Tibial nerve (tissue), 4 donors: ENCODE measurements at regions not wholly inside any gene's neighbourhood (a gene's known extent, or its start where the extent isn't known, plus 50 kb on each side); places are given as distances from the start of the nearest gene placed in this dataset.

Experiments
- DNase-seq, 2 donors: peaks; one replicate each; pipeline ENCODE4 v3.0.0-alpha.2; 2019; ENCODE audit warnings: low spot score in 2 of 2
- H3K27ac ChIP-seq, 4 donors: fragments of 200-600 bp; sonication (generic) in 3 of 4; one replicate each; pipeline ENCODE4 v1.5.1; 2017 to 2019; ENCODE audit warnings: mild to moderate bottlenecking in 1 of 4
- H3K27me3 ChIP-seq, 2 donors: fragments of 200-600 bp; sonication (generic) in 1 of 2; one replicate each; pipeline versions ENCODE4 v1.5.1 to v1.6.0; 2017 to 2019
- H3K36me3 ChIP-seq, 3 donors: fragments of 200-600 bp; sonication (generic); one replicate each; pipeline ENCODE4 v1.5.1; 2018 to 2019
- H3K4me1 ChIP-seq, 4 donors: fragments of 200-600 bp; sonication (generic) in 3 of 4; one replicate each; pipeline ENCODE4 v1.5.1; 2017 to 2019
- H3K4me3 ChIP-seq, 4 donors: fragments of 200-600 bp; sonication (generic) in 3 of 4; one replicate each; pipeline ENCODE4 v1.5.1; 2017 to 2019; ENCODE audit warnings: mild to moderate bottlenecking in 1 of 4, moderate library complexity in 1 of 4
- H3K9me3 ChIP-seq, 4 donors: fragments of 200-600 bp; sonication (generic) in 3 of 4; one replicate each; pipeline ENCODE4 v1.5.1; 2017 to 2019
- EP300 ChIP-seq, 2 donors: sonication (generic); formaldehyde crosslinking; IDR thresholded peaks; one replicate each; pipeline ENCODE4 v1.6.1; 2017; ENCODE audit warnings: antibody characterized with exemption in 2 of 2, mild to moderate bottlenecking in 1 of 2
- POLR2A ChIP-seq, 2 donors: fragments of 450-650 bp; IDR thresholded peaks; one replicate each; pipeline ENCODE4 v1.6.1; 2017; ENCODE audit warnings: antibody characterized with exemption in 2 of 2, mild to moderate bottlenecking in 2 of 2, moderate library complexity in 2 of 2
- WGBS, 2 donors: methylation state at CpG; one replicate each; pipeline ENCODE4 v1.1.5; 2018; 5-methylcytosine and 5-hydroxymethylcytosine counted together
- TF ChIP-seq, protein P1 (sequence below), 5 experiments: fragments of 200-600 bp in 3 of 5; fragments of 450-650 bp in 2 of 5; sonication (generic) in 3 of 5; IDR thresholded peaks; one replicate each; pipeline ENCODE4 v1.5.1; 2016 to 2019; ENCODE audit warnings: antibody characterized with exemption in 5 of 5, mild to moderate bottlenecking in 3 of 5, moderate library complexity in 2 of 5

DNA sequence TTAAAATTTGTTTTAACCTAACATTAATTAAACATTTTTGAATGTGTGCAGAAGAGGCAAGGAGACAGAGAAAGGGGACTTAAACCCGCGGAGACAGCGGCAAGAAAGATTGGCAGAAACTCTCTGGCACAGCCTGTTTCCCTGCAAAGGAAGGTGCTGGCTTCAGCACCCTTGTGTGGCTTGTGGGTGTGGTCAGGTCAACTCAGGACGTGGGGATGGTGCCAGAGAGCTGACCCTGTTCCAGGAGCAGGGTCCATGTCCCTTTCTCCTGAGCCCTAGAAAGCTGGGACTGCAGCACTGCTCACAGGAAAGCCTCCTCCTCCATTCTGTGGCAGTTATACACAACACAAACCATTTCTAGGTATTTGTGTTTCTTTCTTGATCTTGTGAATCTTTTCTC, 176.2 kb upstream of the ST6GAL2 start:
- no peak overlapping the region for H3K4me3 ChIP-seq
- no peak for TF ChIP-seq POLR2A (IDR thresholded peaks at IDR 0.05)
- no peak for TF ChIP-seq EP300 (IDR thresholded peaks at IDR 0.05)
- TF ChIP-seq, protein P1, sequence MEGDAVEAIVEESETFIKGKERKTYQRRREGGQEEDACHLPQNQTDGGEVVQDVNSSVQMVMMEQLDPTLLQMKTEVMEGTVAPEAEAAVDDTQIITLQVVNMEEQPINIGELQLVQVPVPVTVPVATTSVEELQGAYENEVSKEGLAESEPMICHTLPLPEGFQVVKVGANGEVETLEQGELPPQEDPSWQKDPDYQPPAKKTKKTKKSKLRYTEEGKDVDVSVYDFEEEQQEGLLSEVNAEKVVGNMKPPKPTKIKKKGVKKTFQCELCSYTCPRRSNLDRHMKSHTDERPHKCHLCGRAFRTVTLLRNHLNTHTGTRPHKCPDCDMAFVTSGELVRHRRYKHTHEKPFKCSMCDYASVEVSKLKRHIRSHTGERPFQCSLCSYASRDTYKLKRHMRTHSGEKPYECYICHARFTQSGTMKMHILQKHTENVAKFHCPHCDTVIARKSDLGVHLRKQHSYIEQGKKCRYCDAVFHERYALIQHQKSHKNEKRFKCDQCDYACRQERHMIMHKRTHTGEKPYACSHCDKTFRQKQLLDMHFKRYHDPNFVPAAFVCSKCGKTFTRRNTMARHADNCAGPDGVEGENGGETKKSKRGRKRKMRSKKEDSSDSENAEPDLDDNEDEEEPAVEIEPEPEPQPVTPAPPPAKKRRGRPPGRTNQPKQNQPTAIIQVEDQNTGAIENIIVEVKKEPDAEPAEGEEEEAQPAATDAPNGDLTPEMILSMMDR (IDR thresholded peaks at IDR 0.05): no peak
- H3K36me3 ChIP-seq: no peaks in the 10 kb centered on the region
- 41% methylated on average over 4 of the region's 4 CpGs for WGBS, 2 donors
- H3K4me1 ChIP-seq: peaks cover 0 to 3% (median 0%) of the 10 kb centered on the region in 4 donors
- H3K27ac ChIP-seq: no peak overlapping the region
- H3K27me3 ChIP-seq: no peaks in the 10 kb centered on the region
- H3K9me3 ChIP-seq: no peaks in the 10 kb centered on the region
- DNase-seq: no peak

DNA sequence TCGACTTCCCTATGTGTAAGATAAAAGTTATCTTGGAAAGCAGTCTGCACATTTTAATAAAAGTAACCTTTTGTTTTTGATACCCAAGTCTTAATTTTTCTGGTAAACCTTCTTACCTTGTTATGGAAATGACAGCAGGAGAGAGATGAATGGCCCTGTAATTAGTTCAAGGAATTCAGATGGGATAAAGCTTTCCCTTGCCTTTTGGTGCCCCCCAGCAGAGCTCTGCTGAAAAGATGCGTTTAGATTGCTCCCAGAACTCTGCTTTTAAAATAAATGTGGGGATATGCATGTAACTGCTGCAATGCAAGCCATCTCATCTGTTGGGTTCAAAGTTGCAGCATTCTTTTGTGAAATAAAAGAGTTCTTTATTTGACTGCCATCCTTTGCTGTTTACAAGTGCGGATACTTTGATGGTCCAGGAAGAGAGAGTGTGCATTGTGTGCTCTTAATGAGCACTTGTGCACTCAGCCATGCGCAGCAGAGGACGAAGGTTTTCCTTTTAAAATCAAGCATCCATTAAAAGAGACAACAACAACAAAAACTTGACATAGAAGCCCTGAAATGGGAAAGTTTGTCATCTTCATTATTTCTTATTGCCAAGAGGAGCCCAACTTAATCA, 176.7 kb upstream of the ST6GAL2 start:
- no peak for DNase-seq
- no peaks in the 10 kb centered on the region for H3K27me3 ChIP-seq
- no peaks in the 10 kb centered on the region for H3K9me3 ChIP-seq
- H3K4me1 ChIP-seq: peaks cover 0 to 3% (median 0%) of the 10 kb centered on the region in 4 donors
- TF ChIP-seq EP300 (IDR thresholded peaks at IDR 0.05): no peak
- TF ChIP-seq, protein P1 (IDR thresholded peaks at IDR 0.05): no peak
- no peak for TF ChIP-seq POLR2A (IDR thresholded peaks at IDR 0.05)
- H3K4me3 ChIP-seq: no peak overlapping the region
- H3K36me3 ChIP-seq: no peaks in the 10 kb centered on the region
- H3K27ac ChIP-seq: no peak overlapping the region
- 40 to 50% methylated on average over 5 of the region's 5 CpGs for WGBS, 2 donors

DNA sequence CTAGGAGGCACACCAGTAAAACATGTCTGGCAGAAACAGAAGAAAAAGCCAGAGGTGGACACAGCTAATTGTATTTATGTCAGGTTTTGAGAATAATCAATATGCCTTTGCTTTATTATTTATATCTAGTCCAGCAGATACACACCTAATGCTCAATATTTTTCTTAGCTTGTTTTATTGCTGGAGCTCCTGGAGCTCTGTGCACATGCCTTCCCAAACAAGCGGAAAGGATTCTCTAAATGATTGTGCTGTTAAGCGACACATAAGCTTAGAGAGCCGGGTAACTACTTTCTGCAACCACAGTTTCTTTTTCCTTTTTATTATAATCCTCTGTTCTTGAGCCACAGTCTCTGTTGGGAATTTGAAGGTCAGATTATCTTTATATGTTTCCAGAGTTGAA, 177.3 kb upstream of the ST6GAL2 start:
- Histone ChIP-seq H3K36me3 (no peaks in the 10 kb centered on the region), H3K4me1 (peaks cover 0 to 3% (median 0%) of the 10 kb centered on the region in 4 donors), H3K9me3 (no peaks in the 10 kb centered on the region), H3K27ac (no peak overlapping the region), H3K27me3 (no peaks in the 10 kb centered on the region), H3K4me3 (no peak overlapping the region)
- TF ChIP-seq EP300 (IDR thresholded peaks at IDR 0.05) (no peak), POLR2A (IDR thresholded peaks at IDR 0.05) (no peak)
- TF ChIP-seq, protein P1 (IDR thresholded peaks at IDR 0.05): no peak
- 59 to 69% methylated on average over 3 of the region's 3 CpGs for WGBS, 2 donors
- DNase-seq: no peak

DNA sequence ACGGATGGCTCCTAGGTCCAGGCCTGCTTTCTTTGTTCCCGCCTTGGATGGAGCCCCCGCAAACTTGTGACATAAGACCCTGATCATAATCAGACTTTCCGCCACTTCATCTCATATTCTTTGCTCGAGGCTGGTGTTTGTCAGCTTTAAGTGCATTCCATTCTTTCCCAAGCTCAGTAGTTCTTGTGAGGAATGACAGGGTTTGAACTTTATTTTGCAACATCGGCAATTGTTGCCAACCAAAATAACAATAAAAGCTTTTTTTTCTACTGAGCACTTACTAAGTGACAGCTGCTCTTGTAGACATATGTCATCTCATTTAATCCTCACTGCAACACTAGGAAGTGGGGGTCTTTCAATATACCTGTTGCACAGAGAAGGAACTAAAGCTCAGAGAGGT, 178.8 kb upstream of the ST6GAL2 start:
- H3K36me3 ChIP-seq: no peaks in the 10 kb centered on the region
- H3K4me1 ChIP-seq: peaks cover 0 to 3% (median 0%) of the 10 kb centered on the region in 4 donors
- H3K27ac ChIP-seq: no peak overlapping the region
- no peak for DNase-seq
- no peak overlapping the region for H3K4me3 ChIP-seq
- WGBS, 2 donors: 48% methylated on average over 6 of the region's 6 CpGs
- TF ChIP-seq, protein P1 (IDR thresholded peaks at IDR 0.05): no peak
- TF ChIP-seq POLR2A (IDR thresholded peaks at IDR 0.05): no peak
- no peak for TF ChIP-seq EP300 (IDR thresholded peaks at IDR 0.05)
- no peaks in the 10 kb centered on the region for H3K27me3 ChIP-seq
- H3K9me3 ChIP-seq: no peaks in the 10 kb centered on the region

DNA sequence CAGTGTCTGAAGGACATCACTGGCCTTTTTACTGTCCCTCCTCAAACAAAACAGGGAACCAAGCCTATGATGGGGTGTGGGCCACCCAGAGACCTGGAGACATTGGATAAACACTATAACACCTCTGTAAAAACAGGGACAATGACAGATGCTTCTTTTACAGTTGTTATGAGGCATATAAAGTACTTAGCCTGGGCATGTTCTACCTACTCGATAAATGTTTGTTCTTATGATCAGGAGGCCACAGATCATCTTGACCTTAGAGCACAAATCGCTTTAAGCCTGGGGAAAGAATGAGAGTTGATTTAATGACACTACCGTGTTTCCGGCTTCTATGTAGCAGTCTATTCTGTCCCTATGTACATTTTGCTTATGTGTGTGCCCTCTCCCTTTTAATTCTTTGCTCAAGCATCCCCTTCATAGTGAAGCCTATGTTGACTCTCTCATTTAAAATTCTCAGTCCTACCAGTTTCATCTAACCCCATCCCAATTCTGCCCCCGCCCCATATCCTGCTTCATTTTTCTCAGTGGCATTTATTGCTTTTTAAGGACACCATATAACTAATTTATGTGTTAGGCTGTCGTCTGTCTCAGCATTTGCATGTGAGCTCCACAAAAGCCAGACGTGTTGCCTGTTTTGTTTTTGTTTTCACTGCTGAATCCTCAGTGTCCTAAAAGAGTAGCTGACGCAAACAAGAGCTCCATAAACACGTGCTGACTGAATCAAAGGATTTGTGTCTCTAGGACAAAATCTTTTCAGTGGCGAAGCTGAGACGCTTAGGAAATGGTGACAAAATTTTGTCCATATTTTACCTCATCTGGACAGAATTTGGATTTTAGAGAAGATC, 182.3 kb upstream of the ST6GAL2 start:
- H3K27me3 ChIP-seq: no peaks in the 10 kb centered on the region
- no peak overlapping the region for H3K27ac ChIP-seq
- 65 to 67% methylated on average over 11 of the region's 11 CpGs for WGBS, 2 donors

More for the DNA sequence above, 182.3 kb upstream of the ST6GAL2 start:
- H3K9me3 ChIP-seq: no peaks in the 10 kb centered on the region
- TF ChIP-seq POLR2A (IDR thresholded peaks at IDR 0.05) (no peak), EP300 (IDR thresholded peaks at IDR 0.05) (no peak)
- TF ChIP-seq, protein P1 (IDR thresholded peaks at IDR 0.05): no peak
- H3K4me1 ChIP-seq: peaks cover 0 to 3% (median 0%) of the 10 kb centered on the region in 4 donors
- peak in 1 of 2 donors; percentile 18 for DNase-seq
- H3K4me3 ChIP-seq: no peak overlapping the region
- no peaks in the 10 kb centered on the region for H3K36me3 ChIP-seq
